ENCODE measurements at regions not wholly inside any gene's neighbourhood (a gene's known extent, or its start where the extent isn't known, plus 50 kb on each side); places are given as distances from the start of the nearest gene placed in this dataset.
A peak's percentile ranks its signal among the peaks of the same experiment; 100 is the strongest.

GRCh38 chr13:111443981-111444380 lies 123.5 kb downstream of the TEX29 start:
- no peak for ATAC-seq
- no peak for DNase-seq
- peaks cover 4 to 27% (median 12%) of the 10 kb centered on the region in 9 donors for H3K9me3 Mint-ChIP-seq
- H3K36me3 Mint-ChIP-seq = peaks cover 0 to 26% (median 7%) of the 10 kb centered on the region in 3 donors
- peaks cover 3 to 49% (median 16%) of the 10 kb centered on the region in 5 donors for H3K27me3 Mint-ChIP-seq
- H3K4me1 Mint-ChIP-seq = peaks cover 0 to 7% (median under 1%) of the 10 kb centered on the region in 4 donors
- no peak overlapping the region for H3K4me3 Mint-ChIP-seq
- no peak overlapping the region for H3K27ac Mint-ChIP-seq
- POLR2A ChIA-PET = no interaction called here

- no peak overlapping the region for H3K4me3 Mint-ChIP-seq
- H3K4me1 Mint-ChIP-seq = peaks cover 0 to 2% (median 0%) of the 10 kb centered on the region in 4 donors
- ATAC-seq (no peak), DNase-seq (no peak)
- peaks cover 4 to 27% (median 14%) of the 10 kb centered on the region in 9 donors for H3K9me3 Mint-ChIP-seq
- peaks cover 0 to 30% (median 7%) of the 10 kb centered on the region in 3 donors for H3K36me3 Mint-ChIP-seq
- H3K27ac Mint-ChIP-seq = no peak overlapping the region
- POLR2A ChIA-PET = no interaction called here
- H3K27me3 Mint-ChIP-seq = peaks cover 3 to 59% (median 27%) of the 10 kb centered on the region in 5 donors
These were observed 128.1 kb downstream of the TEX29 start for GRCh38 chr13:111448504-111448903.

- Mint-ChIP-seq H3K4me1 (peaks cover 0 to 2% (median 0%) of the 10 kb centered on the region in 4 donors), H3K36me3 (peaks cover 0 to 30% (median 7%) of the 10 kb centered on the region in 3 donors), H3K4me3 (no peak overlapping the region), H3K9me3 (peaks cover 4 to 27% (median 14%) of the 10 kb centered on the region in 9 donors), H3K27ac (no peak overlapping the region), H3K27me3 (peaks cover 3 to 53% (median 24%) of the 10 kb centered on the region in 5 donors)
- ATAC-seq (no peak), DNase-seq (no peak)
- POLR2A ChIA-PET = no interaction called here
These were observed 128.6 kb downstream of the TEX29 start for GRCh38 chr13:111449041-111449440.

- peaks cover 4 to 32% (median 20%) of the 10 kb centered on the region in 5 donors for H3K27me3 Mint-ChIP-seq
- ATAC-seq (no peak), DNase-seq (no peak)
- H3K9me3 Mint-ChIP-seq = peaks cover 4 to 26% (median 11%) of the 10 kb centered on the region in 9 donors
- POLR2A ChIA-PET = no interaction called here
- no peak overlapping the region for H3K4me3 Mint-ChIP-seq
- peaks cover 0 to 2% (median 0%) of the 10 kb centered on the region in 4 donors for H3K4me1 Mint-ChIP-seq
- H3K27ac Mint-ChIP-seq = no peak overlapping the region
- peaks cover 0 to 24% (median 7%) of the 10 kb centered on the region in 3 donors for H3K36me3 Mint-ChIP-seq
These were observed 131.0 kb downstream of the TEX29 start for GRCh38 chr13:111451402-111451801.

GRCh38 chr13:111456452-111457230 lies 136.2 kb downstream of the TEX29 start:
- ATAC-seq (no peak), DNase-seq (no peak)
- POLR2A ChIA-PET = no interaction called here
- no peak overlapping the region for H3K4me3 Mint-ChIP-seq
- no peak overlapping the region for H3K27ac Mint-ChIP-seq
- H3K27me3 Mint-ChIP-seq = peaks cover 3 to 41% (median 20%) of the 10 kb centered on the region in 5 donors
- peaks cover 3 to 10% (median 4%) of the 10 kb centered on the region in 4 donors for H3K4me1 Mint-ChIP-seq
- H3K9me3 Mint-ChIP-seq = peaks cover 0 to 8% (median 0%) of the 10 kb centered on the region in 9 donors
- H3K36me3 Mint-ChIP-seq = peaks cover 0 to 3% (median 0%) of the 10 kb centered on the region in 3 donors

GRCh38 chr13:111458001-111458531 lies 137.6 kb downstream of the TEX29 start:
- DNase-seq (no peak), ATAC-seq (no peak)
- Mint-ChIP-seq H3K4me3 (no peak overlapping the region), H3K36me3 (peaks cover 0 to 3% (median 0%) of the 10 kb centered on the region in 3 donors), H3K9me3 (peaks cover 0 to 8% (median 0%) of the 10 kb centered on the region in 9 donors), H3K27ac (no peak overlapping the region), H3K4me1 (peaks cover 3 to 11% (median 4%) of the 10 kb centered on the region in 4 donors), H3K27me3 (peaks cover 0 to 42% (median 17%) of the 10 kb centered on the region in 5 donors)
- POLR2A ChIA-PET = no interaction called here

GRCh38 chr13:111458739-111459138 lies 138.3 kb downstream of the TEX29 start:
- Mint-ChIP-seq H3K27ac (no peak overlapping the region), H3K4me1 (peaks cover 3 to 11% (median 4%) of the 10 kb centered on the region in 4 donors), H3K9me3 (peaks cover 0 to 8% (median 0%) of the 10 kb centered on the region in 9 donors), H3K4me3 (no peak overlapping the region), H3K36me3 (peaks cover 0 to 3% (median 0%) of the 10 kb centered on the region in 3 donors), H3K27me3 (peaks cover 2 to 42% (median 17%) of the 10 kb centered on the region in 5 donors)
- no peak for ATAC-seq
- POLR2A ChIA-PET = no interaction called here
- DNase-seq = no peak

- H3K4me1 Mint-ChIP-seq = peaks cover 3 to 11% (median 4%) of the 10 kb centered on the region in 4 donors
- no peak for DNase-seq
These were observed 139.5 kb downstream of the TEX29 start for GRCh38 chr13:111459803-111460547.

GRCh38 chr13:111460548-111461444 lies 140.4 kb downstream of the TEX29 start:
- Mint-ChIP-seq H3K27ac (peak overlapping the region in 4 of 10 donors; percentile 8 to 72 (median 36)), H3K36me3 (peaks cover 0 to 3% (median 0%) of the 10 kb centered on the region in 3 donors), H3K9me3 (peaks cover 0 to 4% (median 0%) of the 10 kb centered on the region in 9 donors), H3K27me3 (peaks cover 4 to 42% (median 19%) of the 10 kb centered on the region in 5 donors), H3K4me3 (no peak overlapping the region), H3K4me1 (peaks cover 3 to 11% (median 4%) of the 10 kb centered on the region in 4 donors)
- peak in 1 of 10 donors; percentile 8 for DNase-seq
- POLR2A ChIA-PET = no interaction called here
- no peak for ATAC-seq

More at GRCh38 chr13:111459803-111460547, 139.5 kb downstream of the TEX29 start:
- no peak overlapping the region for H3K4me3 Mint-ChIP-seq
- ATAC-seq = no peak
- peaks cover 2 to 42% (median 17%) of the 10 kb centered on the region in 5 donors for H3K27me3 Mint-ChIP-seq
- H3K27ac Mint-ChIP-seq = peak overlapping the region in 1 of 10 donors; percentile 33
- POLR2A ChIA-PET = no interaction called here
- peaks cover 0 to 3% (median 0%) of the 10 kb centered on the region in 3 donors for H3K36me3 Mint-ChIP-seq
- peaks cover 0 to 8% (median 0%) of the 10 kb centered on the region in 9 donors for H3K9me3 Mint-ChIP-seq

GRCh38 chr13:111461445-111462149 lies 141.2 kb downstream of the TEX29 start:
- Mint-ChIP-seq H3K4me1 (peaks cover 3 to 11% (median 4%) of the 10 kb centered on the region in 4 donors), H3K36me3 (no peaks in the 10 kb centered on the region), H3K27me3 (peaks cover 6 to 42% (median 20%) of the 10 kb centered on the region in 5 donors), H3K9me3 (peaks cover 0 to 2% (median 0%) of the 10 kb centered on the region in 9 donors), H3K4me3 (no peak overlapping the region), H3K27ac (peak overlapping the region in 3 of 10 donors; percentile 15 to 72 (median 58))
- ATAC-seq (no peak), DNase-seq (no peak)
- POLR2A ChIA-PET = no interaction called here

GRCh38 chr13:111462221-111462764 lies 141.9 kb downstream of the TEX29 start:
- POLR2A ChIA-PET = no interaction called here
- peaks cover 3 to 11% (median 4%) of the 10 kb centered on the region in 4 donors for H3K4me1 Mint-ChIP-seq
- peaks cover 6 to 49% (median 23%) of the 10 kb centered on the region in 5 donors for H3K27me3 Mint-ChIP-seq
- no peaks in the 10 kb centered on the region for H3K36me3 Mint-ChIP-seq
- peak overlapping the region in 1 of 10 donors; percentile 40 for H3K27ac Mint-ChIP-seq
- no peak overlapping the region for H3K4me3 Mint-ChIP-seq
- H3K9me3 Mint-ChIP-seq = peaks cover 0 to 2% (median 0%) of the 10 kb centered on the region in 9 donors
- no peak for ATAC-seq
- no peak for DNase-seq

Data from naive thymus-derived CD8-positive, alpha-beta T cell (primary cell).